ENCODE measurements at regions not wholly inside any gene's neighbourhood (a gene's known extent, or its start where the extent isn't known, plus 50 kb on each side); places are given as distances from the start of the nearest gene placed in this dataset.
A peak's percentile ranks its signal among the peaks of the same experiment; 100 is the strongest.

- H3K27me3 Mint-ChIP-seq (ENCODE audit: low read depth, poor library complexity) = peaks cover 4% of the 10 kb centered on the region
- peak overlapping the region; percentile 43 for H3K27ac Mint-ChIP-seq
- no peak for DNase-seq
- no peak for TF ChIP-seq CTCF (IDR thresholded peaks at IDR 0.05)
- H3K9me3 Mint-ChIP-seq = no peaks in the 10 kb centered on the region
- H3K4me3 Mint-ChIP-seq = no peak overlapping the region
- peaks cover 36% of the 10 kb centered on the region for H3K4me1 Mint-ChIP-seq
- no peaks in the 10 kb centered on the region for H3K36me3 Mint-ChIP-seq (ENCODE audit: low read depth)
Measured at GRCh38 chr2:16181062-16181740, 240.9 kb downstream of the MYCN start.

GRCh38 chr2:16180631-16181030 is 240.3 kb downstream of the MYCN start:
- no peak overlapping the region for H3K4me3 Mint-ChIP-seq
- H3K4me1 Mint-ChIP-seq = peaks cover 32% of the 10 kb centered on the region
- peaks cover 4% of the 10 kb centered on the region for H3K27me3 Mint-ChIP-seq (ENCODE audit: low read depth, poor library complexity)
- H3K9me3 Mint-ChIP-seq = no peaks in the 10 kb centered on the region
- H3K27ac Mint-ChIP-seq = peak overlapping the region; percentile 43
- no peaks in the 10 kb centered on the region for H3K36me3 Mint-ChIP-seq (ENCODE audit: low read depth)
- DNase-seq = no peak
- no peak for TF ChIP-seq CTCF (IDR thresholded peaks at IDR 0.05)

- no peak for TF ChIP-seq CTCF (IDR thresholded peaks at IDR 0.05)
Measured at GRCh38 chr2:16179701-16180416, 239.5 kb downstream of the MYCN start.

GRCh38 chr2:16178551-16179130 is 238.3 kb downstream of the MYCN start:
- Mint-ChIP-seq H3K4me1 (peaks cover 26% of the 10 kb centered on the region), H3K9me3 (no peaks in the 10 kb centered on the region), H3K27ac (no peak overlapping the region), H3K27me3 (ENCODE audit: low read depth, poor library complexity) (peaks cover 4% of the 10 kb centered on the region), H3K36me3 (ENCODE audit: low read depth) (no peaks in the 10 kb centered on the region), H3K4me3 (no peak overlapping the region)
- no peak for TF ChIP-seq CTCF (IDR thresholded peaks at IDR 0.05)
- no peak for DNase-seq

More at GRCh38 chr2:16179701-16180416, 239.5 kb downstream of the MYCN start:
- Mint-ChIP-seq H3K9me3 (no peaks in the 10 kb centered on the region), H3K4me3 (peak overlapping the region; percentile 61), H3K27me3 (ENCODE audit: low read depth, poor library complexity) (peaks cover 4% of the 10 kb centered on the region), H3K36me3 (ENCODE audit: low read depth) (no peaks in the 10 kb centered on the region), H3K27ac (peak overlapping the region; percentile 34), H3K4me1 (peaks cover 26% of the 10 kb centered on the region)
- DNase-seq = peak; percentile 36

GRCh38 chr2:16177671-16178180 is 237.4 kb downstream of the MYCN start:
- H3K27me3 Mint-ChIP-seq (ENCODE audit: low read depth, poor library complexity) = peaks cover 4% of the 10 kb centered on the region
- H3K4me1 Mint-ChIP-seq = peaks cover 26% of the 10 kb centered on the region
- no peaks in the 10 kb centered on the region for H3K9me3 Mint-ChIP-seq
- no peak overlapping the region for H3K27ac Mint-ChIP-seq
- no peak for DNase-seq
- no peaks in the 10 kb centered on the region for H3K36me3 Mint-ChIP-seq (ENCODE audit: low read depth)
- H3K4me3 Mint-ChIP-seq = no peak overlapping the region
- TF ChIP-seq CTCF (IDR thresholded peaks at IDR 0.05) = no peak

Data from nephron progenitor cell (in vitro differentiated cells).